ENCODE measurements at regions not wholly inside any gene's neighbourhood (a gene's known extent, or its start where the extent isn't known, plus 50 kb on each side); places are given as distances from the start of the nearest gene placed in this dataset.

- DNase-seq, result no peak
- intact Hi-C loops (cut with DNase I), result loop anchor here (5.0 kb wide), 1 partner anchor 408 kb away; no protein-coding TSS in a partner anchor
- no peaks in the 10 kb centered on the region for H3K36me3 ChIP-seq
- no peaks in the 10 kb centered on the region for H3K27me3 ChIP-seq
- H3K9me3 ChIP-seq, result no peaks in the 10 kb centered on the region
- WGBS, 2 donors, result 82 to 88% methylated on average over 1 of the region's 1 CpG
- no peak for TF ChIP-seq POLR2AphosphoS5 (IDR thresholded peaks at IDR 0.05)
- no peak for TF ChIP-seq EP300 (IDR thresholded peaks at IDR 0.05)
- TF ChIP-seq, protein P1, sequence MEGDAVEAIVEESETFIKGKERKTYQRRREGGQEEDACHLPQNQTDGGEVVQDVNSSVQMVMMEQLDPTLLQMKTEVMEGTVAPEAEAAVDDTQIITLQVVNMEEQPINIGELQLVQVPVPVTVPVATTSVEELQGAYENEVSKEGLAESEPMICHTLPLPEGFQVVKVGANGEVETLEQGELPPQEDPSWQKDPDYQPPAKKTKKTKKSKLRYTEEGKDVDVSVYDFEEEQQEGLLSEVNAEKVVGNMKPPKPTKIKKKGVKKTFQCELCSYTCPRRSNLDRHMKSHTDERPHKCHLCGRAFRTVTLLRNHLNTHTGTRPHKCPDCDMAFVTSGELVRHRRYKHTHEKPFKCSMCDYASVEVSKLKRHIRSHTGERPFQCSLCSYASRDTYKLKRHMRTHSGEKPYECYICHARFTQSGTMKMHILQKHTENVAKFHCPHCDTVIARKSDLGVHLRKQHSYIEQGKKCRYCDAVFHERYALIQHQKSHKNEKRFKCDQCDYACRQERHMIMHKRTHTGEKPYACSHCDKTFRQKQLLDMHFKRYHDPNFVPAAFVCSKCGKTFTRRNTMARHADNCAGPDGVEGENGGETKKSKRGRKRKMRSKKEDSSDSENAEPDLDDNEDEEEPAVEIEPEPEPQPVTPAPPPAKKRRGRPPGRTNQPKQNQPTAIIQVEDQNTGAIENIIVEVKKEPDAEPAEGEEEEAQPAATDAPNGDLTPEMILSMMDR (IDR thresholded peaks at IDR 0.05), result no peak
- TF ChIP-seq POLR2A (IDR thresholded peaks at IDR 0.05), result no peak
- no peak overlapping the region for H3K27ac ChIP-seq
- H3K4me1 ChIP-seq, result no peaks in the 10 kb centered on the region
- H3K4me3 ChIP-seq, result no peak overlapping the region
Observed at GRCh38 chr5:8895599-8895998, 650.3 kb downstream of the SEMA5A start.

- H3K27me3 ChIP-seq, result no peaks in the 10 kb centered on the region
- H3K4me3 ChIP-seq, result no peak overlapping the region
- 88 to 89% methylated on average over 5 of the region's 5 CpGs for WGBS, 2 donors
- H3K9me3 ChIP-seq, result no peaks in the 10 kb centered on the region
- no peak for TF ChIP-seq EP300 (IDR thresholded peaks at IDR 0.05)
- TF ChIP-seq, protein P1 (IDR thresholded peaks at IDR 0.05), result no peak
- TF ChIP-seq POLR2AphosphoS5 (IDR thresholded peaks at IDR 0.05), result no peak
- no peak for TF ChIP-seq POLR2A (IDR thresholded peaks at IDR 0.05)
- no peak for DNase-seq
- H3K36me3 ChIP-seq, result no peaks in the 10 kb centered on the region
- H3K4me1 ChIP-seq, result no peaks in the 10 kb centered on the region
- intact Hi-C loops (cut with DNase I), result loop anchor here (5.0 kb wide), 1 partner anchor 410 kb away; no protein-coding TSS in a partner anchor
- no peak overlapping the region for H3K27ac ChIP-seq
Observed at GRCh38 chr5:8897316-8897715, 648.6 kb downstream of the SEMA5A start.

DNA sequence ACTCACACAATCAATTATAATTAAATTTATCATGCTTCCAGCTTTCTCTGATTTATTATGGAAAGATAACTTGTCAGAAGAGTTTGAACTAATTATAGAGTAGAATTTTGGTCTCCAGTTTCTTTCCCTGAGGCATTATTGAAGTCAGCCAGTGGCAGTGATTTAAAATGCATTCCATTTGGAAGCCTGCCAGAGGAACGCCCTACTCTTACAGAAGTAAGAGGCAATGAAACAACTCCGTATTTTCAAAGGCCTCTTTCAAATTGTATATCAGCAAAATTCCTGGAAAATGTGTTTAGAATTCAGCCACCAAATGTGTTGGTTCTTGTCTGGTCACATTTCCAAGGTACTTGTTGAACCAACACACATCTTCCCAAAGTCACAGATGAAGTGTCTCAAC lies 640.9 kb downstream of the SEMA5A start:
- TF ChIP-seq POLR2A (IDR thresholded peaks at IDR 0.05), result no peak
- TF ChIP-seq POLR2AphosphoS5 (IDR thresholded peaks at IDR 0.05), result no peak
- TF ChIP-seq EP300 (IDR thresholded peaks at IDR 0.05), result no peak
- TF ChIP-seq, protein P1 (IDR thresholded peaks at IDR 0.05), result no peak
- H3K27ac ChIP-seq, result no peak overlapping the region
- H3K27me3 ChIP-seq, result no peaks in the 10 kb centered on the region
- WGBS, 2 donors, result 10 to 47% methylated on average over 2 of the region's 2 CpGs
- no peak overlapping the region for H3K4me3 ChIP-seq
- H3K4me1 ChIP-seq, result peaks cover 0 to 10% (median 0%) of the 10 kb centered on the region in 4 donors
- intact Hi-C loops (cut with DNase I), result no loop called here
- no peaks in the 10 kb centered on the region for H3K9me3 ChIP-seq
- DNase-seq, result no peak
- H3K36me3 ChIP-seq, result no peaks in the 10 kb centered on the region

- Histone ChIP-seq H3K27me3 (no peaks in the 10 kb centered on the region), H3K27ac (no peak overlapping the region), H3K9me3 (no peaks in the 10 kb centered on the region), H3K4me1 (peaks cover 0 to 10% (median 0%) of the 10 kb centered on the region in 4 donors), H3K36me3 (no peaks in the 10 kb centered on the region), H3K4me3 (no peak overlapping the region)
- TF ChIP-seq EP300 (IDR thresholded peaks at IDR 0.05), result no peak
- TF ChIP-seq POLR2AphosphoS5 (IDR thresholded peaks at IDR 0.05), result no peak
- TF ChIP-seq, protein P1 (IDR thresholded peaks at IDR 0.05), result no peak
- no peak for TF ChIP-seq POLR2A (IDR thresholded peaks at IDR 0.05)
- no peak for DNase-seq
- intact Hi-C loops (cut with DNase I), result no loop called here
- 89 to 90% methylated on average over 12 of the region's 12 CpGs for WGBS, 2 donors
Observed at GRCh38 chr5:8906303-8906967, 639.4 kb downstream of the SEMA5A start.
